Neural progenitor cell (in vitro differentiated cells): ENCODE measurements at regions not wholly inside any gene's neighbourhood (a gene's known extent, or its start where the extent isn't known, plus 50 kb on each side); places are given as distances from the start of the nearest gene placed in this dataset.

Experiments
- DNase-seq: peaks from one replicate; pipeline ENCODE4 v3.0.0-alpha.2; 2016; ENCODE audit warnings: low spot score
- H2AFZ ChIP-seq: fragments of 200-600 bp; sonication (generic); replicated peaks from 2 replicates; pipeline ENCODE4 v1.6.1; 2016; ENCODE audit warnings: antibody characterized with exemption
- H3F3A ChIP-seq: fragments of 200-600 bp; sonication (generic); 2 replicates; pipeline ENCODE4 v1.6.1; 2016; ENCODE audit warnings: antibody characterized with exemption, low read depth
- H3K27ac ChIP-seq: fragments of 200-600 bp; sonication (generic); 2 replicates; pipeline ENCODE4 v1.5.1; 2016; ENCODE audit warnings: mild to moderate bottlenecking
- H3K27me3 ChIP-seq: fragments of 200-600 bp; sonication (generic); 2 replicates; pipeline ENCODE4 v1.6.1; 2016; ENCODE audit warnings: mild to moderate bottlenecking, moderate library complexity
- H3K36me3 ChIP-seq: fragments of 200-600 bp; sonication (generic); 2 replicates; pipeline ENCODE4 v1.5.1; 2016
- H3K4me1 ChIP-seq: fragments of 200-600 bp; sonication (generic); 2 replicates; pipeline ENCODE4 v1.6.1; 2016; ENCODE audit warnings: mixed run types
- H3K4me2 ChIP-seq: fragments of 200-600 bp; sonication (generic); 2 replicates; pipeline ENCODE4 v1.6.1; 2016
- H3K4me3 ChIP-seq: fragments of 200-600 bp; sonication (generic); 2 replicates; pipeline ENCODE4 v1.5.1; 2016
- H3K79me2 ChIP-seq: fragments of 200-600 bp; sonication (generic); 2 replicates; pipeline ENCODE4 v1.6.1; 2016; ENCODE audit warnings: low read depth
- H3K9ac ChIP-seq: fragments of 200-600 bp; sonication (generic); 2 replicates; pipeline ENCODE4 v1.6.1; 2016
- H3K9me3 ChIP-seq: fragments of 200-600 bp; sonication (generic); 2 replicates; pipeline ENCODE4 v1.5.1; 2016; ENCODE audit warnings: low read depth
- H4K20me1 ChIP-seq: fragments of 200-600 bp; sonication (generic); 2 replicates; pipeline ENCODE4 v1.6.1; 2016; ENCODE audit warnings: low read depth
- H3K27ac Mint-ChIP-seq: 3 replicates; pipeline ENCODE4 v1.8.0; 2021; ENCODE audit warnings: mixed read lengths
- H3K27me3 Mint-ChIP-seq: 2 replicates; pipeline ENCODE4 v1.8.0; 2022; ENCODE audit warnings: low read depth, mild to moderate bottlenecking, inconsistent platforms, moderate library complexity, mixed read lengths; ENCODE audit not compliant: insufficient read depth
- H3K36me3 Mint-ChIP-seq: 3 replicates; pipeline ENCODE4 v1.8.0; 2021; ENCODE audit warnings: mixed read lengths
- H3K4me1 Mint-ChIP-seq: 3 replicates; pipeline ENCODE4 v1.8.0; 2021; ENCODE audit warnings: mixed read lengths
- H3K4me3 Mint-ChIP-seq: 3 replicates; pipeline ENCODE4 v1.8.0; 2021; ENCODE audit warnings: mild to moderate bottlenecking, moderate library complexity, mixed read lengths
- H3K9me3 Mint-ChIP-seq: 3 replicates; pipeline ENCODE4 v1.8.0; 2020; ENCODE audit warnings: mixed read lengths
- CTCF ChIP-seq: fragments of 200-600 bp; sonication (generic); IDR thresholded peaks from 2 replicates; pipeline ENCODE4 v1.5.1; 2017; ENCODE audit warnings: antibody characterized with exemption, mild to moderate bottlenecking
- EZH2 ChIP-seq: fragments of 200-600 bp; sonication (generic); IDR thresholded peaks from 2 replicates; pipeline ENCODE4 v1.6.1; 2017; ENCODE audit warnings: antibody characterized with exemption, mild to moderate bottlenecking, moderate library complexity
- EZH2phosphoT487 ChIP-seq: fragments of 200-600 bp; sonication (generic); IDR thresholded peaks from 2 replicates; pipeline ENCODE4 v1.6.1; 2017; ENCODE audit warnings: antibody characterized with exemption

- Mint-ChIP-seq H3K27me3 (peaks cover 9% of the 10 kb centered on the region), H3K4me1 (peaks cover 14% of the 10 kb centered on the region), H3K9me3 (peaks cover 19% of the 10 kb centered on the region), H3K27ac (peak overlapping the region; percentile 19), H3K36me3 (peaks cover 2% of the 10 kb centered on the region), H3K4me3 (no peak overlapping the region)
- Histone ChIP-seq H3F3A (peaks cover 11% of the 10 kb centered on the region), H3K9ac (no peak overlapping the region), H3K9me3 (no peaks in the 10 kb centered on the region), H4K20me1 (no peaks in the 10 kb centered on the region), H2AFZ (peak overlapping the region; percentile 37), H3K79me2 (no peaks in the 10 kb centered on the region), H3K36me3 (no peaks in the 10 kb centered on the region), H3K4me1 (peaks cover 5% of the 10 kb centered on the region), H3K4me3 (no peak overlapping the region), H3K4me2 (no peak overlapping the region), H3K27me3 (no peaks in the 10 kb centered on the region), H3K27ac (no peak overlapping the region)
- TF ChIP-seq CTCF: no peak
- no peak for TF ChIP-seq EZH2
- TF ChIP-seq EZH2phosphoT487: no peak
- DNase-seq: no peak
Observed at GRCh38 chr15:62866366-62866765, 176.2 kb upstream of the TPM1 start.

GRCh38 chr15:62867844-62868243 is 174.7 kb upstream of the TPM1 start:
- TF ChIP-seq EZH2: no peak
- TF ChIP-seq EZH2phosphoT487: no peak
- no peak for TF ChIP-seq CTCF
- Histone ChIP-seq H3K4me2 (no peak overlapping the region), H3K4me1 (peaks cover 5% of the 10 kb centered on the region), H3K27ac (no peak overlapping the region), H4K20me1 (no peaks in the 10 kb centered on the region), H3K9ac (no peak overlapping the region), H3K9me3 (no peaks in the 10 kb centered on the region), H3K36me3 (no peaks in the 10 kb centered on the region), H3K79me2 (no peaks in the 10 kb centered on the region), H3K4me3 (no peak overlapping the region), H2AFZ (no peak overlapping the region), H3K27me3 (no peaks in the 10 kb centered on the region), H3F3A (peaks cover 11% of the 10 kb centered on the region)
- Mint-ChIP-seq H3K9me3 (peaks cover 10% of the 10 kb centered on the region), H3K27ac (no peak overlapping the region), H3K27me3 (peaks cover 5% of the 10 kb centered on the region), H3K4me3 (no peak overlapping the region), H3K4me1 (peaks cover 12% of the 10 kb centered on the region), H3K36me3 (peaks cover 2% of the 10 kb centered on the region)
- no peak for DNase-seq

DNA sequence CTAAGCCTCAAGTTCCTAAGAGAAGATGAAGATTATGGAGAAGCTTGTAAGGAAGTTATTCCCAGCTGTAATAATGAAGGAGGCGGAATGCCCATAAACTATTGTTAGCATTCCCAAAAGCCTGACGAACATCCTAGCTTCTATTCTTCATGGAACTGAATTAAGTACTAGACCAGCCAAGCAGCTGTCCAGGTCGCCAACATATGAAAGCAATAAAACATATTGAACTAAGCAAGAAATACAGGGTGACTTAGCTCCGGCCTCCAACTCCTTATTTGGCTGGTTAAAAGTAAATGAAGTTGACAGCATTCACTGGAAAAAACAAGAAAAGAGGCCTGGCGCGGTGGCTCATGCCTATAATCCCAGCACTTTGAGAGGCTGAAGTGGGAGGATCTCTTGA is 174.0 kb upstream of the TPM1 start:
- no peak overlapping the region for H3K27ac Mint-ChIP-seq
- no peak overlapping the region for H2AFZ ChIP-seq
- H3K9me3 Mint-ChIP-seq: peaks cover 6% of the 10 kb centered on the region
- no peak overlapping the region for H3K4me3 ChIP-seq
- no peaks in the 10 kb centered on the region for H3K36me3 ChIP-seq
- no peak for DNase-seq
- TF ChIP-seq CTCF (no peak), EZH2phosphoT487 (no peak), EZH2 (no peak)
- peaks cover 5% of the 10 kb centered on the region for H3K4me1 ChIP-seq
- no peaks in the 10 kb centered on the region for H4K20me1 ChIP-seq
- H3K79me2 ChIP-seq: no peaks in the 10 kb centered on the region
- no peak overlapping the region for H3K27ac ChIP-seq
- no peak overlapping the region for H3K4me3 Mint-ChIP-seq
- H3K27me3 Mint-ChIP-seq: peaks cover 5% of the 10 kb centered on the region
- H3F3A ChIP-seq: peaks cover 11% of the 10 kb centered on the region
- no peaks in the 10 kb centered on the region for H3K27me3 ChIP-seq
- H3K4me1 Mint-ChIP-seq: peaks cover 14% of the 10 kb centered on the region
- H3K9me3 ChIP-seq: no peaks in the 10 kb centered on the region
- H3K4me2 ChIP-seq: no peak overlapping the region
- peaks cover 2% of the 10 kb centered on the region for H3K36me3 Mint-ChIP-seq
- H3K9ac ChIP-seq: no peak overlapping the region
